ENCODE measurements at regions not wholly inside any gene's neighbourhood (a gene's known extent, or its start where the extent isn't known, plus 50 kb on each side); places are given as distances from the start of the nearest gene placed in this dataset.

DNA sequence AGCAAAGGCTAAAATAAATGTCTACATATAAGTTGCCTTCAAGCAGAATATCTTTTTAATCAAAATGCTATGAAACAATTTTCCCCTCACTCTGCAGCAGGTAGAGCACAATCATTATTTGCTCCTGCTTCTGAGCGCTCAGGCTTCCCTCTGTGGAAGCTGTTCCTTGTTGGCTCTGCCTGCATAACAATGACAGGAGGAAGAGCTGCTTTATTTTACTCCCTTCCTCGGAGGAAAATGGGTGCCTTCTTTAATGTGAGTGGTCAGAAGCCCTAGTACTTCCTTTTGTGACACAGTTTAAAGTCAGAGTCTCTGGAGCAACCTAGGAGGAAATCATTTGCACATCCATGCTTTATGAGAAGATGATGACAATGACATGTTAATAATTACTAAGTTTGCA is 492.1 kb downstream of the CDH8 start:
- TF ChIP-seq, protein P1, sequence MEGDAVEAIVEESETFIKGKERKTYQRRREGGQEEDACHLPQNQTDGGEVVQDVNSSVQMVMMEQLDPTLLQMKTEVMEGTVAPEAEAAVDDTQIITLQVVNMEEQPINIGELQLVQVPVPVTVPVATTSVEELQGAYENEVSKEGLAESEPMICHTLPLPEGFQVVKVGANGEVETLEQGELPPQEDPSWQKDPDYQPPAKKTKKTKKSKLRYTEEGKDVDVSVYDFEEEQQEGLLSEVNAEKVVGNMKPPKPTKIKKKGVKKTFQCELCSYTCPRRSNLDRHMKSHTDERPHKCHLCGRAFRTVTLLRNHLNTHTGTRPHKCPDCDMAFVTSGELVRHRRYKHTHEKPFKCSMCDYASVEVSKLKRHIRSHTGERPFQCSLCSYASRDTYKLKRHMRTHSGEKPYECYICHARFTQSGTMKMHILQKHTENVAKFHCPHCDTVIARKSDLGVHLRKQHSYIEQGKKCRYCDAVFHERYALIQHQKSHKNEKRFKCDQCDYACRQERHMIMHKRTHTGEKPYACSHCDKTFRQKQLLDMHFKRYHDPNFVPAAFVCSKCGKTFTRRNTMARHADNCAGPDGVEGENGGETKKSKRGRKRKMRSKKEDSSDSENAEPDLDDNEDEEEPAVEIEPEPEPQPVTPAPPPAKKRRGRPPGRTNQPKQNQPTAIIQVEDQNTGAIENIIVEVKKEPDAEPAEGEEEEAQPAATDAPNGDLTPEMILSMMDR (IDR thresholded peaks at IDR 0.05): no peak
- no peak for TF ChIP-seq EP300 (IDR thresholded peaks at IDR 0.05)
- no peak for TF ChIP-seq POLR2AphosphoS5 (IDR thresholded peaks at IDR 0.05)
